ENCODE measurements at regions not wholly inside any gene's neighbourhood (a gene's known extent, or its start where the extent isn't known, plus 50 kb on each side); places are given as distances from the start of the nearest gene placed in this dataset.

DNA sequence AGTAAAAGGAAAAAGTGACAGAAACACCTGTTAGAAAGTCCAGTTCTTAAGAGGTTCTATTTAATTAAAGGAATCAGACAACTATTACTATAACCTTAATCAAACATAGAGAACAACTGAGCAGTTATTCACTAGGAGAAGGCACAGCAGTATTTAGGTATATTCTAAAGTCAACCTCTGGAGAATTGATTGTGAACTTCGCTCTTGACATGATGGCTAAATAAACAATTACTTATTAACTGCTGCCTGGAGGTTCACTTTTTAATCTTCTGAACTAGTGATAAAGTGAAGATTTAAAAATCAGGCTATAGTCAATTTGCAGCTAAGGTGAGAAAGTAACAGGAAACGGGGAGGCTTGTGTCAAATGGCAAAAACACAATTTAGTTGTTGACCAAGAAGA is 557.3 kb downstream of the FAM181B start:
- in situ Hi-C loops (cut with MboI; ENCODE audit: low sequenced_read_pairs in 4 of 4): no loop called here
- TF ChIP-seq, protein P1, sequence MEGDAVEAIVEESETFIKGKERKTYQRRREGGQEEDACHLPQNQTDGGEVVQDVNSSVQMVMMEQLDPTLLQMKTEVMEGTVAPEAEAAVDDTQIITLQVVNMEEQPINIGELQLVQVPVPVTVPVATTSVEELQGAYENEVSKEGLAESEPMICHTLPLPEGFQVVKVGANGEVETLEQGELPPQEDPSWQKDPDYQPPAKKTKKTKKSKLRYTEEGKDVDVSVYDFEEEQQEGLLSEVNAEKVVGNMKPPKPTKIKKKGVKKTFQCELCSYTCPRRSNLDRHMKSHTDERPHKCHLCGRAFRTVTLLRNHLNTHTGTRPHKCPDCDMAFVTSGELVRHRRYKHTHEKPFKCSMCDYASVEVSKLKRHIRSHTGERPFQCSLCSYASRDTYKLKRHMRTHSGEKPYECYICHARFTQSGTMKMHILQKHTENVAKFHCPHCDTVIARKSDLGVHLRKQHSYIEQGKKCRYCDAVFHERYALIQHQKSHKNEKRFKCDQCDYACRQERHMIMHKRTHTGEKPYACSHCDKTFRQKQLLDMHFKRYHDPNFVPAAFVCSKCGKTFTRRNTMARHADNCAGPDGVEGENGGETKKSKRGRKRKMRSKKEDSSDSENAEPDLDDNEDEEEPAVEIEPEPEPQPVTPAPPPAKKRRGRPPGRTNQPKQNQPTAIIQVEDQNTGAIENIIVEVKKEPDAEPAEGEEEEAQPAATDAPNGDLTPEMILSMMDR (IDR thresholded peaks at IDR 0.05 in 4 of 5, conservative IDR thresholded peaks at IDR 0.05 in 1 of 5): no peak
- TF ChIP-seq POLR2A (IDR thresholded peaks at IDR 0.05): no peak

DNA sequence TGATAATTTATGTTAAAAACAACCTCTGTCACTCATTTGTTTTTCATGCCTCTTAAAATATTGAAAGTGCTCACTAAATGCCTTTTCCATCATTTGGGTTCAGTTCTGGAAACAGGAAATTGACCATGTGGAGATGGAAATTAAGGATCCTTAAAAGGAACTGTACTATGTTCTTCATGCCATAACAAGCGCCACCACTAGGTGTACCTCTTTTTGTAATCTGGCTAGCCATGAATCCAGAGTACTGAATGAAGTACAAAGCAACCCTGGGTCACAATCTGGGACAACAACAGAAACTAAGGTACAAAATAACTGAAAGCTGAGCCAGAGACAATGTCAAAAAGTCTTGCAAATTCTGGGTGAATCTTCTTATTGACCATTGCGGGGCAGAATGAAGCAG is 559.1 kb downstream of the FAM181B start:
- H3K27me3 ChIP-seq: no peaks in the 10 kb centered on the region
- no peak for DNase-seq
- H3K4me1 ChIP-seq: no peaks in the 10 kb centered on the region
- intact Hi-C loops (cut with DNase I; ENCODE audit: low total_unique reads): no loop called here
- no peak for TF ChIP-seq POLR2A (IDR thresholded peaks at IDR 0.05)
- TF ChIP-seq, protein P1 (IDR thresholded peaks at IDR 0.05 in 4 of 5, conservative IDR thresholded peaks at IDR 0.05 in 1 of 5): no peak
- no peak overlapping the region for H3K4me3 ChIP-seq
- no peaks in the 10 kb centered on the region for H3K36me3 ChIP-seq
- in situ Hi-C loops (cut with MboI; ENCODE audit: low sequenced_read_pairs in 4 of 4): no loop called here
- H3K9me3 ChIP-seq: no peaks in the 10 kb centered on the region
- H3K27ac ChIP-seq: no peak overlapping the region
- ATAC-seq: no peak

More for the DNA sequence above, 557.3 kb downstream of the FAM181B start:
- Histone ChIP-seq H3K36me3 (no peaks in the 10 kb centered on the region), H3K27ac (no peak overlapping the region), H3K9me3 (no peaks in the 10 kb centered on the region), H3K4me1 (no peaks in the 10 kb centered on the region), H3K4me3 (no peak overlapping the region), H3K27me3 (no peaks in the 10 kb centered on the region)
- ATAC-seq: no peak
- intact Hi-C loops (cut with DNase I; ENCODE audit: low total_unique reads): no loop called here
- DNase-seq: no peak

DNA sequence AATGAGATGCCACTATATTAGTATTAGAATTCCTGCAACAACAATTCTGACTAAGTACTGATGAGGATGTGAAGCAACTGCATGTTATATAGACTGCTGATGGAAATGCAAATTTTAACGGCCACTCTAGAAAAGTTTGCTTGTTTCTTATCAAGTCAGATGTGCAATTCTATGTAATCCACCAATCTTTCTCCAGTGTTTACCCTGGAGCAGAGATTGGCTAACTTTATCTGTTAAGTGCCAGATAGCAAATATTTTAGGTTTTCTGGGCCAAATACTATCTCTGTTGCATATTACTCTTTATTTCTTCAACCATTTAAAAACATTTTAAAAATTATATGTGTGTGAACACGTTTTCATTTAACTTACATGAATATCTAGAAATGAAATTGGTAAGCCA is 586.9 kb downstream of the FAM181B start:
- H3K27me3 ChIP-seq: no peaks in the 10 kb centered on the region
- in situ Hi-C loops (cut with MboI; ENCODE audit: low sequenced_read_pairs in 4 of 4) (no loop called here), intact Hi-C loops (cut with DNase I; ENCODE audit: low total_unique reads) (no loop called here)
- H3K27ac ChIP-seq: no peak overlapping the region
- ATAC-seq (no peak), DNase-seq (no peak)
- H3K9me3 ChIP-seq: no peaks in the 10 kb centered on the region
- TF ChIP-seq, protein P1 (IDR thresholded peaks at IDR 0.05 in 4 of 5, conservative IDR thresholded peaks at IDR 0.05 in 1 of 5): no peak
- no peak for TF ChIP-seq POLR2A (IDR thresholded peaks at IDR 0.05)
- no peaks in the 10 kb centered on the region for H3K36me3 ChIP-seq
- H3K4me1 ChIP-seq: no peaks in the 10 kb centered on the region
- H3K4me3 ChIP-seq: no peak overlapping the region

DNA sequence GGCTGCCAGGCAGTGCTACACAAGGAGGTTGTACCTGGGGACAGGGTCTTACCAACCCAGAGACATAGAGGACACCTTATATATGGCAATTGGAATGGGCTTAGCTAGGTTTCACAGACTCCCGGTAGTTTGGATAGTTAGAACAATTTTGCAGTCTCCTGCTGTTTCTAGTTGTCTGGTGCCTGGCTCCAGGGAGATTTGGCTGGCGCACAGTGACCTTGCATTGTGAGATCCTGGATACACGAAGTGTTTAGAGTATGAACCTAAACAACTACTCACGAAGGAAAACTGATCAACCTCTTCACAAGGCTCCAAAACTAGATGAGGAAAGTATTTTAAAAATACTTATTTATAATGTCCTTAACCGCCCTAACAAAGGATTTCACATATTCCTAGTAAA is 614.7 kb downstream of the FAM181B start:
- in situ Hi-C loops (cut with MboI; ENCODE audit: low sequenced_read_pairs in 4 of 4) (no loop called here), intact Hi-C loops (cut with DNase I; ENCODE audit: low total_unique reads) (no loop called here)
- Histone ChIP-seq H3K36me3 (no peaks in the 10 kb centered on the region), H3K9me3 (no peaks in the 10 kb centered on the region), H3K27ac (no peak overlapping the region), H3K27me3 (no peaks in the 10 kb centered on the region), H3K4me1 (no peaks in the 10 kb centered on the region), H3K4me3 (no peak overlapping the region)
- ATAC-seq: no peak
- DNase-seq: no peak
- TF ChIP-seq, protein P1 (IDR thresholded peaks at IDR 0.05 in 4 of 5, conservative IDR thresholded peaks at IDR 0.05 in 1 of 5): no peak
- TF ChIP-seq POLR2A (IDR thresholded peaks at IDR 0.05): no peak

DNA sequence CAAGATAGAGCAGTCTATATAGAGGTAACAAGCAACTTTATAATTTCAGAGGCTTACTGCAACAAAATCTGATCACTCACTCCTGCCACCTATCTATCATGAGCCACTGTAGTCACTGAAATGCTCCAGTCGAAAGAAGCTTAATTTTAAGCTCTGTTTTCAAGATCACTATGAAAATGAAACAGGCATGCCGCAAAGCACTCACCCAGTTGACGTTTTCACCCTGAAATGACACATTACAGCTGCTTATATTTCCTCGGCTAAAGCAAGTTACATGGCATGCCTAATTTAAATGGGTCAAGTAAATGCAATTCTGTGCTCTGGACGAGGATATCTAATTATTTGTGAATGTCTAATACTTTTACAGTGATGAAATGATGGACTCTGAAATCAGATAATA is 616.3 kb downstream of the FAM181B start:
- intact Hi-C loops (cut with DNase I; ENCODE audit: low total_unique reads): no loop called here

More for the DNA sequence above, 616.3 kb downstream of the FAM181B start:
- Histone ChIP-seq H3K4me3 (no peak overlapping the region), H3K27ac (no peak overlapping the region), H3K9me3 (no peaks in the 10 kb centered on the region), H3K36me3 (no peaks in the 10 kb centered on the region), H3K27me3 (no peaks in the 10 kb centered on the region), H3K4me1 (no peaks in the 10 kb centered on the region)
- no peak for TF ChIP-seq POLR2A (IDR thresholded peaks at IDR 0.05)
- TF ChIP-seq, protein P1 (IDR thresholded peaks at IDR 0.05 in 4 of 5, conservative IDR thresholded peaks at IDR 0.05 in 1 of 5): no peak
- DNase-seq (no peak), ATAC-seq (no peak)
- in situ Hi-C loops (cut with MboI; ENCODE audit: low sequenced_read_pairs in 4 of 4): no loop called here

All from gastrocnemius medialis (tissue), 4 donors.